Lung (tissue), 11 donors: ENCODE measurements at regions not wholly inside any gene's neighbourhood (a gene's known extent, or its start where the extent isn't known, plus 50 kb on each side); places are given as distances from the start of the nearest gene placed in this dataset.

Experiments used
- ATAC-seq: fragments of 200-7000 bp; cut with Tn5 transposase; one replicate; pipeline ENCODE4 v1.9.1; 2020; ENCODE audit warnings: moderate number of reproducible peaks; ENCODE audit not compliant: insufficient read depth, low FRiP score
- DNase-seq, 3 donors: peaks; one replicate each; pipeline ENCODE4 v3.0.0-alpha.2; 2013 to 2017
- H3K27ac ChIP-seq, 2 donors: one replicate each; pipeline ENCODE4 v1.5.1; 2013; ENCODE audit warnings: mild to moderate bottlenecking in 2 of 2, moderate library complexity in 2 of 2, control low read depth in 1 of 2, inconsistent platforms in 1 of 2, low read depth in 1 of 2, low read length in 1 of 2
- H3K27me3 ChIP-seq, 3 donors: one replicate each; pipeline ENCODE4 v1.5.1; 2013; ENCODE audit warnings: low read length in 2 of 3; ENCODE audit not compliant: control insufficient read depth in 3 of 3, insufficient read depth in 3 of 3
- H3K36me3 ChIP-seq, 4 donors: one replicate each; pipeline ENCODE4 v1.5.1; 2013; ENCODE audit warnings: low read length in 4 of 4, mild to moderate bottlenecking in 1 of 4, moderate library complexity in 1 of 4; ENCODE audit not compliant: control insufficient read depth in 4 of 4, insufficient read depth in 4 of 4
- H3K4me1 ChIP-seq, 5 donors: one replicate each; pipeline ENCODE4 v1.5.1; 2013; ENCODE audit warnings: low read length in 5 of 5, mild to moderate bottlenecking in 2 of 5, moderate library complexity in 1 of 5; ENCODE audit not compliant: control insufficient read depth in 5 of 5, insufficient read depth in 5 of 5
- H3K4me3 ChIP-seq: one replicate; pipeline ENCODE4 v1.5.1; 2013; ENCODE audit warnings: mild to moderate bottlenecking, control low read depth, moderate library complexity
- H3K9ac ChIP-seq, 2 donors: one replicate each; pipeline ENCODE4 v1.5.1; 2013; ENCODE audit warnings: low read length in 2 of 2, control low read depth in 1 of 2; ENCODE audit not compliant: insufficient read depth in 1 of 2
- H3K9me3 ChIP-seq, 4 donors: one replicate each; pipeline ENCODE4 v1.5.1; 2013; ENCODE audit warnings: low read length in 3 of 4, mild to moderate bottlenecking in 1 of 4, moderate library complexity in 1 of 4; ENCODE audit not compliant: control insufficient read depth in 4 of 4, insufficient read depth in 3 of 4
- CTCF ChIP-seq: IDR thresholded peaks from 2 replicates; pipeline ENCODE4 v1.5.1; 2012; ENCODE audit warnings: mild to moderate bottlenecking; ENCODE audit errors: control extremely low read depth, extremely low read depth
- WGBS, 2 donors: extraction: QIAGEN DNeasy Blood & Tissue Kit; methylation state at CpG; one replicate each; pipeline ENCODE4 v1.1.7; 2013; 5-methylcytosine and 5-hydroxymethylcytosine counted together
- donor health status: control.
- donor health status: control.
- donor health status: Bipolar disorder and iron deficiency.
- donor health status: healthy.
- donor health status: DM: yes; HTN: yes; CAD: no.

GRCh38 chr5:36442352-36442751, 140.7 kb upstream of the RANBP3L start:
- Histone ChIP-seq H3K36me3 (no peaks in the 10 kb centered on the region), H3K9ac (no peak overlapping the region), H3K4me1 (peaks cover 0 to 9% (median 0%) of the 10 kb centered on the region in 5 donors), H3K9me3 (no peaks in the 10 kb centered on the region), H3K4me3 (no peak overlapping the region), H3K27me3 (no peaks in the 10 kb centered on the region), H3K27ac (no peak overlapping the region)
- WGBS, 2 donors: 73 to 74% methylated on average over 7 of the region's 7 CpGs
- no peak for ATAC-seq
- no peak for DNase-seq
- no peak for TF ChIP-seq CTCF

- no peaks in the 10 kb centered on the region for H3K27me3 ChIP-seq
- H3K27ac ChIP-seq: no peak overlapping the region
- H3K4me3 ChIP-seq: no peak overlapping the region
- ATAC-seq: no peak
- H3K36me3 ChIP-seq: no peaks in the 10 kb centered on the region
- H3K4me1 ChIP-seq: peaks cover 0 to 9% (median 0%) of the 10 kb centered on the region in 5 donors
- peak in 1 of 3 donors; percentile 30 for DNase-seq
- no peak overlapping the region for H3K9ac ChIP-seq
- TF ChIP-seq CTCF: no peak
- H3K9me3 ChIP-seq: no peaks in the 10 kb centered on the region
- WGBS, 2 donors: 14 to 28% methylated on average over 1 of the region's 1 CpG
Measured at GRCh38 chr5:36442796-36443195, 141.1 kb upstream of the RANBP3L start.

- H3K36me3 ChIP-seq: no peaks in the 10 kb centered on the region
- H3K27ac ChIP-seq: no peak overlapping the region
- WGBS, 2 donors: 90 to 94% methylated on average over 3 of the region's 3 CpGs
- DNase-seq: no peak
- H3K9ac ChIP-seq: no peak overlapping the region
- no peak for TF ChIP-seq CTCF
- no peaks in the 10 kb centered on the region for H3K9me3 ChIP-seq
- peaks cover 0 to 9% (median 0%) of the 10 kb centered on the region in 5 donors for H3K4me1 ChIP-seq
- H3K4me3 ChIP-seq: no peak overlapping the region
- no peak for ATAC-seq
- no peaks in the 10 kb centered on the region for H3K27me3 ChIP-seq
Measured at GRCh38 chr5:36443941-36444340, 142.2 kb upstream of the RANBP3L start.

- H3K4me1 ChIP-seq: peaks cover 0 to 9% (median 0%) of the 10 kb centered on the region in 5 donors
- H3K27ac ChIP-seq: no peak overlapping the region
- peak; percentile 62 for ATAC-seq
- H3K9ac ChIP-seq: no peak overlapping the region
- no peak overlapping the region for H3K4me3 ChIP-seq
- no peaks in the 10 kb centered on the region for H3K9me3 ChIP-seq
- TF ChIP-seq CTCF: no peak
- peak in 2 of 3 donors; percentile 19 to 42 for DNase-seq
- WGBS, 2 donors: 57 to 65% methylated on average over 11 of the region's 11 CpGs
- H3K27me3 ChIP-seq: no peaks in the 10 kb centered on the region
- no peaks in the 10 kb centered on the region for H3K36me3 ChIP-seq
Measured at GRCh38 chr5:36444582-36445418, 143.1 kb upstream of the RANBP3L start.
